ENCODE measurements at regions not wholly inside any gene's neighbourhood (a gene's known extent, or its start where the extent isn't known, plus 50 kb on each side); places are given as distances from the start of the nearest gene placed in this dataset.
A peak's percentile ranks its signal among the peaks of the same experiment; 100 is the strongest.

- no peak overlapping the region for H3K27ac Mint-ChIP-seq (ENCODE audit: low read depth, unreplicated experiment)
- CTCF ChIA-PET: interaction anchor here (1.2 kb wide), 1 partner anchor 30 kb away, joined by 3 read pairs; no protein-coding TSS in a partner anchor
- H3K4me3 Mint-ChIP-seq (ENCODE audit: unreplicated experiment): no peak overlapping the region
- no peaks in the 10 kb centered on the region for H3K4me1 Mint-ChIP-seq (ENCODE audit: insufficient read depth, unreplicated experiment)
- TF ChIP-seq CTCF (IDR thresholded peaks at IDR 0.05; ENCODE audit: unreplicated experiment): no peak
- H3K9me3 Mint-ChIP-seq (ENCODE audit: unreplicated experiment): no peaks in the 10 kb centered on the region
- POLR2A ChIA-PET: no interaction called here
- BruUV-seq (replicated peaks): no TSS peak
- DNase-seq (ENCODE audit: unreplicated experiment): peak; percentile 59
- intact Hi-C loops (cut with micrococcal nuclease): no loop called here
- H3K36me3 Mint-ChIP-seq (ENCODE audit: insufficient read depth, unreplicated experiment): no peaks in the 10 kb centered on the region
- peaks cover 61% of the 10 kb centered on the region for H3K27me3 Mint-ChIP-seq (ENCODE audit: insufficient read depth, unreplicated experiment)
These were observed 125.8 kb upstream of the SPTLC3 start for GRCh38 chr20:12882832-12883506.

GRCh38 chr20:12883507-12883885 is 125.3 kb upstream of the SPTLC3 start:
- no TSS peak for BruUV-seq (replicated peaks)
- DNase-seq (ENCODE audit: unreplicated experiment): no peak
- CTCF ChIA-PET: interaction anchor here (0.6 to 1.2 kb wide), 2 partner anchors 30 to 63 kb away, joined by 3 read pairs; no protein-coding TSS in a partner anchor
- TF ChIP-seq CTCF (IDR thresholded peaks at IDR 0.05; ENCODE audit: unreplicated experiment): no peak
- intact Hi-C loops (cut with micrococcal nuclease): no loop called here
- H3K9me3 Mint-ChIP-seq (ENCODE audit: unreplicated experiment): no peaks in the 10 kb centered on the region
- H3K27me3 Mint-ChIP-seq (ENCODE audit: insufficient read depth, unreplicated experiment): peaks cover 66% of the 10 kb centered on the region
- no peaks in the 10 kb centered on the region for H3K4me1 Mint-ChIP-seq (ENCODE audit: insufficient read depth, unreplicated experiment)
- no peaks in the 10 kb centered on the region for H3K36me3 Mint-ChIP-seq (ENCODE audit: insufficient read depth, unreplicated experiment)
- POLR2A ChIA-PET: no interaction called here
- H3K27ac Mint-ChIP-seq (ENCODE audit: low read depth, unreplicated experiment): no peak overlapping the region
- no peak overlapping the region for H3K4me3 Mint-ChIP-seq (ENCODE audit: unreplicated experiment)

GRCh38 chr20:12886618-12887363 is 122.0 kb upstream of the SPTLC3 start:
- peaks cover 79% of the 10 kb centered on the region for H3K27me3 Mint-ChIP-seq (ENCODE audit: insufficient read depth, unreplicated experiment)
- no peak for DNase-seq (ENCODE audit: unreplicated experiment)
- H3K27ac Mint-ChIP-seq (ENCODE audit: low read depth, unreplicated experiment): no peak overlapping the region
- no peak for TF ChIP-seq CTCF (IDR thresholded peaks at IDR 0.05; ENCODE audit: unreplicated experiment)
- H3K4me1 Mint-ChIP-seq (ENCODE audit: insufficient read depth, unreplicated experiment): no peaks in the 10 kb centered on the region
- H3K4me3 Mint-ChIP-seq (ENCODE audit: unreplicated experiment): no peak overlapping the region
- H3K36me3 Mint-ChIP-seq (ENCODE audit: insufficient read depth, unreplicated experiment): no peaks in the 10 kb centered on the region
- CTCF ChIA-PET: interaction anchor here (0.5 to 1.5 kb wide), 4 partner anchors 13 to 1332 kb away, joined by 3 read pairs; no protein-coding TSS in a partner anchor
- no peaks in the 10 kb centered on the region for H3K9me3 Mint-ChIP-seq (ENCODE audit: unreplicated experiment)
- intact Hi-C loops (cut with micrococcal nuclease): no loop called here
- POLR2A ChIA-PET: no interaction called here
- no TSS peak for BruUV-seq (replicated peaks)

- Mint-ChIP-seq H3K27ac (ENCODE audit: low read depth, unreplicated experiment) (no peak overlapping the region), H3K4me3 (ENCODE audit: unreplicated experiment) (no peak overlapping the region), H3K27me3 (ENCODE audit: insufficient read depth, unreplicated experiment) (peaks cover 74% of the 10 kb centered on the region), H3K4me1 (ENCODE audit: insufficient read depth, unreplicated experiment) (no peaks in the 10 kb centered on the region), H3K36me3 (ENCODE audit: insufficient read depth, unreplicated experiment) (no peaks in the 10 kb centered on the region), H3K9me3 (ENCODE audit: unreplicated experiment) (no peaks in the 10 kb centered on the region)
- TF ChIP-seq CTCF (IDR thresholded peaks at IDR 0.05; ENCODE audit: unreplicated experiment): no peak
- BruUV-seq (replicated peaks): no TSS peak
- CTCF ChIA-PET: no interaction called here
- no peak for DNase-seq (ENCODE audit: unreplicated experiment)
- POLR2A ChIA-PET: no interaction called here
- intact Hi-C loops (cut with micrococcal nuclease): no loop called here
These were observed 117.1 kb upstream of the SPTLC3 start for GRCh38 chr20:12891643-12892042.

Measured in MCF 10A (cell line).